ENCODE measurements at regions not wholly inside any gene's neighbourhood (a gene's known extent, or its start where the extent isn't known, plus 50 kb on each side); places are given as distances from the start of the nearest gene placed in this dataset.
"Not testable (repeated sequence)": the region's sequence is repeated elsewhere in the genome, so short reads cannot be mapped to it uniquely, and the experiment has no call there.

GRCh38 chr7:119647286-119647685, 625.7 kb upstream of the KCND2 start:
- in situ Hi-C loops (cut with MboI; ENCODE audit: low sequenced_read_pairs) = no loop called here

DNA sequence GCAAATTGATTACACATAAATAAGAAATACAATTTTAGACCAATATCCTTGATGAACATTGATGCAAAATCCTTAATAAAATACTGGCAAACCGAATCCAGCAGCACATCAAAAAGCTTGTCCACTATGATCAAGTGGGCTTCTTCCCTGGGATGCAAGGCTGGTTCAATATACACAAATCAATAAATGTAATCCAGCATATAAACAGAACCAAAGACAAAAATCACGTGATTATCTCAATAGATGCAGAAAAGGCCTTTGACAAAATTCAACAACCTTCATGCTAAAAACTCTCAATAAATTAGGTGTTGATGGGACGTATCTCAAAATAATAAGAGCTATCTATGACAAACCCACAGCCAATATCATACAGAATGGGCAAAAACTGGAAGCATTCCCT, 624.2 kb upstream of the KCND2 start:
- in situ Hi-C loops (cut with MboI; ENCODE audit: low sequenced_read_pairs) = not testable (repeated sequence)

DNA sequence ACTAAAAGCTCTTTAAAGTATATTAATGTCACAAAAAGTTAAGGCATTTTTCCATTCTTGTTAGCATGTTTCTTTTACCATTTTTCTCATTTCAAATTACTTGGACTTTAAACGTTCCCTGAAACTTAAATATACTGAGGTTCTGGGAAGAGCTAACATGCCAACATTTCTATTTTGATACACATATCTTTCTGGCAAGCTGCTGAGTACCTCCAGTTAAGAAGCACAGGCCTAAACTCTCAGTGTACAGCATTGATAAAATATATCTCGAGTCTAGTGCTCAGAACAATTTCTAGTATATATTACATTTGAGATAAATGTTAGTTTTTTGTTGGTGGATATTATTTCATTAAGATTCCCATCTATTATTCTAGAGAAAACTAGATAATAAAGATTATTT, 612.9 kb upstream of the KCND2 start:
- in situ Hi-C loops (cut with MboI; ENCODE audit: low sequenced_read_pairs) = no loop called here

GRCh38 chr7:119664601-119665000, 608.4 kb upstream of the KCND2 start:
- in situ Hi-C loops (cut with MboI; ENCODE audit: low sequenced_read_pairs) = no loop called here

DNA sequence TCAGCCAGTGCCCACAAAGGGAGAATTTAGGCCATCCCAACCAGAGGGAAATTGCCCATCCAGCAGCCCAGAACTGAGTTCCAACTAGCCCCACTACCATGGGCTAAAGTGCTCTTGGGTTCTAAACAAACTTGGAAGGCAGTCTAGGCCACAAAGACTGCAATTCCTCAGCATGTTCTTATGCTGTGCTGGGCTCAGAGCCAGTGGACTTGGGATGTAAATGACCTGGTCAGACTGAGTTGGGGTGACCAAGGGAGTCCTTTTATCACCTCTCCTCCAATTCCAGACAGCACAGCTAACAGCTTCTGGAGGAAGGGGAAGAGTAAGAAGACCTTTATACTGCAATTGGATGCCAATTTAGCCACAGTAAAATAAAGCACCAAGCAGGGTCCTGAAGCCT, 607.2 kb upstream of the KCND2 start:
- in situ Hi-C loops (cut with MboI; ENCODE audit: low sequenced_read_pairs) = no loop called here

DNA sequence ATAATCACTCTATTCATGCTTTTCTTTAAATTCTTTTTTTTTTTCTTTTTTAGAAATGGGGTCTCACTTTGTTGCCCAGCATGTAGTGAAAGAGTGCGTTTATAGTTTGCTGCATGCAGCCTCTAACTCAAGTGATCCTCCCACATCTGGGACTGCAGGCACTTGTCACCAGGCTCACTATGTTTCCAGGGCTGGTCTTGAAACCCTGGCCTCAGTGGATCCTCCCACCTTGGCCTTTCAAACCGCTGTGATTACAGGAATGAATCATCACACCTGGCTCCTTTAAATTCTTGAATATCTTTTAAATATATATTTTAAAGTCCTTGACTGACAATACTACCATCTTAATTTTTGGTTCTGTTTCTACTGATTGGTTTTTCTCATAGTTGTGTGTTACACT, 591.6 kb upstream of the KCND2 start:
- in situ Hi-C loops (cut with MboI; ENCODE audit: low sequenced_read_pairs) = no loop called here

DNA sequence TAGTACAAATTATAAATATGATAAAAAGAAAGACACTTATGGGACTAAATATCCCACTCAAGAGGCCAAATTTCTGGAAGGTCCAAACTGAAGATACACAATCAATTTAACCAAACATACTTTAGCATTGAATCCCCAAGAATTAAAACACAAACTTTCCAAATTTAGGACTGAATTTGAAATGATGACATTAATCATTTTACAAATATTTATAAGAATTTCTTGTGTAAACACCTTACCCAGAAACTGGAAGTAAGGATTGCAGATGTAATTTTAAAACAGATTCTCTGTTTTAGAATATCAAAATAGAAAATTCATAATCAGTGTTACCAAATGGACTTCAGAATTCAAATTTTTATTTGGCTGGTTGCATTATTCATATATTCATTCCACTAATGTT, 588.2 kb upstream of the KCND2 start:
- in situ Hi-C loops (cut with MboI; ENCODE audit: low sequenced_read_pairs) = no loop called here

DNA sequence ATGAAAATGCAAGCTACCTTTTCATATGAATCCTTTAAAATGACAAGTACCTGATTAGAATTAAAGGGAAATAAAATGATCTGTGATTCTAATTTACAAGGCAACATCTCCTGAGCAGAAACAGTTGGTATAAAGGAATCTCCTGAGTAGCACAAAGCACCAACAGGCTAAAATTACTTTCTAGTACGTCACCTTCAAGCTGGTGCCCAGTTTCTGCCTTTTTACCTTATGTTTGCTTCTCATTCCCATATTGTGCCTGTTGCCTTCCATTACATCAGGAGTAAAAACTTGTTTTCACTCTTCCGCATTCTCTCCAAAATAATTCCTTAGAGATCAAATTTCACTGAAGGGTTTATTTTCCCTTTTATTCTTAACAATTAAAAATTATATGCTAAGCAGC, 587.1 kb upstream of the KCND2 start:
- in situ Hi-C loops (cut with MboI; ENCODE audit: low sequenced_read_pairs) = no loop called here

- in situ Hi-C loops (cut with MboI; ENCODE audit: low sequenced_read_pairs) = no loop called here
Observed at GRCh38 chr7:119688831-119689230, 584.1 kb upstream of the KCND2 start.

GRCh38 chr7:119692541-119692940, 580.4 kb upstream of the KCND2 start:
- in situ Hi-C loops (cut with MboI; ENCODE audit: low sequenced_read_pairs) = no loop called here

- in situ Hi-C loops (cut with MboI; ENCODE audit: low sequenced_read_pairs) = no loop called here
Observed at GRCh38 chr7:119694506-119694905, 578.5 kb upstream of the KCND2 start.

GRCh38 chr7:119696336-119696735, 576.6 kb upstream of the KCND2 start:
- in situ Hi-C loops (cut with MboI; ENCODE audit: low sequenced_read_pairs) = no loop called here

DNA sequence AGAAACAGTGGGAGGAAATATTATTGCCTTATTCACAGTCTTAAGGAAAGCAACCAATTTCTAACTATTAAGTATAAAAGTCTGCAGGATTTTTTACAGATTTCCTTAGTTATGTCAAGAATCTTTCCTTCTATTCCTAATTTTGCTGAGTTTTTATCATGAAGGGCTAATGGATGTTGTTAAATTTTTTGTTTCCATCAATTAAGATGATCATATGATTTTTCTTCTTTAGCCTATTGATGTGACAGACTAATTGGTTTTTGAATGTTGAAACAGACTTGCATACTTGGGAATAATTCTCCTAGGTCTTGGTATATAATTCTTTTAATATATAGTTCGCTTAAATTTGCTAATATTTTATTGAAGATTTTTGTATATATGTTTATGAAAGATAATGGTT, 569.1 kb upstream of the KCND2 start:
- in situ Hi-C loops (cut with MboI; ENCODE audit: low sequenced_read_pairs) = no loop called here

- in situ Hi-C loops (cut with MboI; ENCODE audit: low sequenced_read_pairs) = no loop called here
Observed at GRCh38 chr7:119706608-119707007, 566.4 kb upstream of the KCND2 start.

DNA sequence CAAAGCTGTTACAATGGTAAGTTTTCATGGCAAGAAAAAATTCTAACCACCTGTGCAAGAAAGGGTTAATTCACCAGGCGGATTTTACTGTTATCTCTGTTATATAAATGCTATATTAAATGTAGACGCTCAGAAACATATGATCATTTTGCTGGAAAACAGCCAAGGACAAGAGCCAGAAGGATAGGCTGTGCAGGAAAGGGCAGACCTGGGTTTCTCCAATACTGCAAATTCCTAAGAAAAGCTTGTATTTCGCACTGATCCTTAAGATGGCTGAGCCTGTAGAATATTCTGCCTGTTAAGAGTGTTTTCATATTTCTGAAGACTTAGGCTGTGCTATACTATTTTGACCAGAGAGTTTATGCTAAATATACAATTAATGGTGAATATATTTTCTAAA, 564.1 kb upstream of the KCND2 start:
- in situ Hi-C loops (cut with MboI; ENCODE audit: low sequenced_read_pairs) = no loop called here

- in situ Hi-C loops (cut with MboI; ENCODE audit: low sequenced_read_pairs) = no loop called here
Observed at GRCh38 chr7:119711104-119711503, 561.9 kb upstream of the KCND2 start.

GRCh38 chr7:119712886-119713462, 560.0 kb upstream of the KCND2 start:
- in situ Hi-C loops (cut with MboI; ENCODE audit: low sequenced_read_pairs) = no loop called here

- in situ Hi-C loops (cut with MboI; ENCODE audit: low sequenced_read_pairs) = no loop called here
Observed at GRCh38 chr7:119713606-119714005, 559.4 kb upstream of the KCND2 start.

GRCh38 chr7:119720541-119720940, 552.4 kb upstream of the KCND2 start:
- in situ Hi-C loops (cut with MboI; ENCODE audit: low sequenced_read_pairs) = no loop called here

DNA sequence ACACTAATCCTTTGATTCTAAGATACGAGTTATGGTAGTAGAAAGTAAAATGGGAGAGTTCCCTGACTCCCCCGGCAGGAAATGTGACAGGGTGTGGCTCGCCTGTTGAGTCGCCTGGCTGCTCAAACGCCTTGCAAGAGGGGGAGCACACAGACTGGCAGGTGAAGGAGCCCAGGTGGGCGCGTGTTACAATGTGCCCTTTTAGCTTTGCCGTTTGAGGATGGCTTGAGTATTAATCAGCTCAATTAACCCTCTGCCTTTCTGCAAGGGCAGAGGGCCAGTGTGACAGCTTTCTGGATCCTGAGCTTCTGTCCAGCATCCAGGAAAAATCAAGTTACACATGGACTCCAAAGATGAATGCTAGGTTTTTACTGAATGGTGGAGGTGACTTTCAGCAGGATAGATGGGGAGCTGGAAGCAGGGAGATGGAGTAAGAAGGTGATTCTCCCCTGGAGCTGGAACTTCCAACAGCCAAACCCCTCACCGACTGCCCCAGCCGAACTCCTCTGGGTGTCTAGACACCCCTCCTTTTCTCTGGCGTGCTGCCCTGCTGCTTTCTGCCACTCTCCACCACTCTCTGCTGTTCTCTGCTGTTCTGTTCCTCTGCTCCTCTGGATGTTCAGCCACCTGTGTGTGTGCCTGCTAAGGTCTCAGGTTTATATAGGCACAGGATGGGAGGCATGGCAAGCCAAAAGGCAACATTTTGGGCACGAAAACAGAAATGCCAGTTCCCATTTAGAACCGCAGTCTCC, 548.8 kb upstream of the KCND2 start:
- in situ Hi-C loops (cut with MboI; ENCODE audit: low sequenced_read_pairs) = no loop called here

- in situ Hi-C loops (cut with MboI; ENCODE audit: low sequenced_read_pairs) = no loop called here
Observed at GRCh38 chr7:119733127-119733879, 539.7 kb upstream of the KCND2 start.

GRCh38 chr7:119737390-119737789, 535.6 kb upstream of the KCND2 start:
- in situ Hi-C loops (cut with MboI; ENCODE audit: low sequenced_read_pairs) = no loop called here

Data from HL-60/S4 treated with phorbol 12-myristate 13-acetate at 8.2 ng/mL for 4 days and 3 days (cell line).